HG03108 (cell line): ENCODE measurements at regions not wholly inside any gene's neighbourhood (a gene's known extent, or its start where the extent isn't known, plus 50 kb on each side); places are given as distances from the start of the nearest gene placed in this dataset.

Experiments
- ATAC-seq: cut with Tn5 transposase; IDR thresholded peaks from one replicate; pipeline ENCODE4 v1.9.1; 2021; ENCODE audit warnings: moderate library complexity; ENCODE audit not compliant: unreplicated experiment

GRCh38 chr21:16789636-16790035, 723.2 kb upstream of the CXADR start:
- ATAC-seq = no peak

DNA sequence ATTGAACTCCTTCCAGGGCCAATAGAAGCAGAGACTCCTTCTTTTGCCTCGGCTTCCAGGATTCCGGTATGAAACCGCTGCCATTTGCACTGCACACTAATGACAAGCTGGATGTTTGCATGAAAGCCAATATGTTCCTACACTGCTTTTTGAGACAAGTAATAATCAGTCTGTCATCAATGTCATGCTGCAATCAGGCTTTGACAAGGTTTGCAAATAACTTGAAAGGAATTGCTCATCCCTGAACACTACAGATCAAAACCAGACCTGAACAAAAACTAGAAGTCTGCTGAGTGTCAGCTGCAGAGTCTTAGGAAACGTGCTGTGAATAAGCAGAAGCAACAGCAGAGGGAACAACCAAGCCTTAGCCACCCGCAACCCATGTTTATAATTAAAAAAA, 720.7 kb upstream of the CXADR start:
- no peak for ATAC-seq

DNA sequence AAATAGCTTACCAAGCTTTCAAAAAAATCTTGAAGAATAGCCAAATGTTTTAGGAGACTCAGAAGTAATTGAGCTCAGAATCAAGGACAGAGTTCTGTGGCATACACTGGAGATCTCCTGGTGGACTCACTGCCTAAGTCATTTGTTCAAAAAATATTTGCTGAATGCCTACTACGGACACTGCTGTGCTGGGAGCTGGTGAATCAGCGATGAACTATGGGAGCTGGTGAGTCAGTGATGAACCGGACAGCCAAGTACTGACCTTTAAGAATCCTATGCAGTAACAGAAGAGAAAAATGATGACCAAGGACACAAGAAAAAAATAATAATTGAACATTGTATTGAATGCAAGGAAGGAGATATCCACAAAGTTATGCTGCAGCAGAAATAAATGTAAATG, 717.9 kb upstream of the CXADR start:
- ATAC-seq = no peak

GRCh38 chr21:16796776-16797175, 716.1 kb upstream of the CXADR start:
- ATAC-seq = no peak

DNA sequence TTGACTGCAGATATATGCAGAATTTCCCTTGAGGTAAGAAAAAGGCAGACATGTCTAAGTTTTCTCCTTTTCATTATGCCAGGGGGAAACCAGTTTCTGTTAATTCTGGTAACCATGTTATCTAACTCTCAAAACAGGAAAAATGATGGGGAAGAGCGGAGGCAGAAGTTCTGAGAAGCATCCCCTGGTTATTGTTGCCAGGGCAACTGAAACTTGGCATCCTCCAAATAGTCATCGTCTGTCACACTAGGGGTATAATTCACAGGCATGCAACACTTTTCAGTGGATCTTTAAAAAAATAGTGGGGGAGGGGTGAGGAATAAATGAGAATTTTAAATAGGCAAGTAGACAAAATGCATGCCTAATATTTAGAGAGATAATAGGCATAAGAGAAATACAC, 715.3 kb upstream of the CXADR start:
- no peak for ATAC-seq

- no peak for ATAC-seq
Measured at GRCh38 chr21:16797966-16798365, 714.9 kb upstream of the CXADR start.

DNA sequence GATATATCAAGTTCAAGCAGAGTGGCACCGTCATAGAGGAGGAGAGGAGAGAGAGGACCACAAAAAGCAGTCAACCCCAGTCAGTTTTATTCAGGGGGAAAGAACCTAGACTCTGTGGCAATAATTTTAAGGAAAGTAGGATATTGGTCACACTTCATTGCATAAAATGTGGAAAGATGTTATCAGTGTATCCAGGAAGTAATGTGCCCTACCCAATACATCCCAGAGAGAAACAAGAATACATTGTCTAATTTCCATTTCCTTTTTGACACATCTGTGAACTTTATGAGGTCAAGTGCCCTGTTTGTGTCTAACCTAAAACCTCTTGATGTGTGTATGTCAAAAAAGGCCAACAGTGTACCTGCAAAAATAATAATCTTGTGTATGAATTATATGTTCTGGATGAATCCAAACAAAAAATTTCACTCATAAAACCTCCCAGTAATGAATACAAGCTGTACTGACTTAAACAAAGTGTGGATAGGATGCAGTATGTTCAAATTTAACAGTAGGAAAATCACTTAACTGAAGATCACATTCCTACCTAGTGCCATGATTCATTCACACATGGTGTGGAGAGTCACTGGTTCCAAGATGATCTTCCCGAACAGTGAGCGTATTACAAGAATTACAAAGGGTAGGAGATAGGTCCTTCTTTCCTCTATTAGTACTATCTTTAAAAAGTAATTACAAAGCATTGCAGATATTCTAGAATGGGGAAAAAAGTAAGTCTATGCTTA, 712.1 kb upstream of the CXADR start:
- ATAC-seq = no peak

GRCh38 chr21:16811011-16811410, 701.8 kb upstream of the CXADR start:
- ATAC-seq = no peak

DNA sequence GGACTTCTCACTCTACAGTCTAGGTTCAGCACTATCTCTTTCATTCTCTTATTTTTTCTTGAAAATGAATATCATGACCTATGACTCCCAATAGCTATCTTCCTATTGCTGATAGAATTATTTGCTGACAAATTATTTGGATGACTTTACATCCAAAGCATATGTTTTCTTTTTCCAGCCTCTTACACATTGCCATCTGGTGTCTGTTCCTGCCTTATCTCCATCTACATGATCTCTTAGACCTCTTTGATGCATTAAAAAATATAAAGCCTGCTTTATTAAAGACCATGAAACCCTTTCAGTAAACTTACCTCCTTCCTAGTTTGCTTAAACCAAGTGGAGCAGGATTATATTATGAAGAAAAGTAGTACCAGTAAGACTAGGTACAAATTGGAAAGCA, 700.9 kb upstream of the CXADR start:
- ATAC-seq = no peak

- ATAC-seq = no peak
Measured at GRCh38 chr21:16815243-16815642, 697.6 kb upstream of the CXADR start.

DNA sequence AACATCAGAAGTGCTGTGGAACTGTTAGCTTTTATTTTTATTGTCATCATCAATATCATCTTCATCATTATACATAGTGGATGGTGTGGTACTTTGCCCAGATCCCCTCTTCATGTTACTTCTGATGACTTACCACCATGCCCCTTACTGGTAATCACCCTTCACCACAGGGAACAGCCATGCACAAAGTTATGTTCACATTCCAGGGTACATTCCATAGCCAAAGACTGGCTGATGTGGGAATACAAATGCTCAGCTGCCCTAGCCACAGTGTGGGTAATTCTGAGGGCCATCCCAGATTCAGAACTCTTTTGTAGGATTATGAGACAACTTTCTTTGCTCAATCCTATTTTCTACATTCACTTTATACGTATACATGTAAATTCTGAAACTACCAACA, 691.3 kb upstream of the CXADR start:
- no peak for ATAC-seq

DNA sequence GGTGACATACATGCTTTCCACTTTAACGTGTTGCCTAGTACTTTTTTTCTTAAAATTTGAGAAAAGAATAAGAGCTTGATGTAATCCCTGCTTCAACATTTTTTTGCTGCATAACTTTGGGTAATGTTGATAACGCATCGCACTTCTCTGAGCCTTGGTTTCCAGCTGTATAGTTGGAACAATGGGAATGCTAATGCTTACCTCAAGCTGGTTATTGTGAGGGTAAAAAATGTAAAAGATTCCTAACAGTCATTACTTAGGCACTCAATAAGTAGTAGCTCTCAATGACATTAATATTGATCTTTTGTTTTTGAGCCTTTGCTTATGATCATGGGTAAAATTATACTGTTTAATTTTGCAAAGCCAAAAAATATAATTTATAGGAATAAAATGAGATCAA, 683.3 kb upstream of the CXADR start:
- no peak for ATAC-seq

DNA sequence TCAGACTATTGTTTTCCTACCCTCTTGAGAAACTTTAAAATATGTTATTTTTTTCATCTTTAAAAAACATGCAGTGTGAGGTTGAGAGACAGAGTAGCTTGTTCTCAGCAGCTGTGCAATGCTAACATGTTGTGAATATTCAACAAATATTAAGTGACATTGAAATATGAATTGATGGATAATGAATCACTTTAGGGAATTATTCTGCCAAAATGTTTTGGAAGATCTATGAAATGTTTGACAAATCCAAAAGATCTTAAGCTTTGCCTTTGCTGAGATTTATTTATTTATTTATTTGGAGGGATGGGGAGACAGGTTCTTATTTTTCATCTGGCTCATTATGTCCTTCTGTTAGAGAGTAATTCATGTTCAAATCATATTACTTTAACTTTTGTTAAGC, 680.1 kb upstream of the CXADR start:
- no peak for ATAC-seq

GRCh38 chr21:16834791-16835190, 678.1 kb upstream of the CXADR start:
- no peak for ATAC-seq

DNA sequence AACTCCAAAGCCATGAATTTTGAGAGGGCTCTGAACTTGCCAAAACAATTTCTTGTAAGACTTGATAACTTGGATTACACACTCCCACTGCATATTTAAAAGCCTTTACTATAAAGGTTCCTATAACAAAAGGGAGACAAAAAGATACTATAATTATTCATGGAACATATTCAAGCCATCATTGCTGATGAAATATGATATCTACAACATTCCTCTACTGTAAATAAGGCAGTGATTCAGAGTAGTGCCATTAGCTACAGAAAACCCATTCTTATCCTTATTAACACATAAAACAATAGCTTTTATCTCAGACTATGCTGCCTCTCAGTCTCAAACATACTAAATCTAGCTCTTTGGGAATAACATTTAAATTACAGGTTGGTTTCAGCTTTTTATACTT, 675.5 kb upstream of the CXADR start:
- ATAC-seq = no peak

GRCh38 chr21:16837721-16838120, 675.1 kb upstream of the CXADR start:
- ATAC-seq = no peak

- ATAC-seq = no peak
Measured at GRCh38 chr21:16838331-16838730, 674.5 kb upstream of the CXADR start.

DNA sequence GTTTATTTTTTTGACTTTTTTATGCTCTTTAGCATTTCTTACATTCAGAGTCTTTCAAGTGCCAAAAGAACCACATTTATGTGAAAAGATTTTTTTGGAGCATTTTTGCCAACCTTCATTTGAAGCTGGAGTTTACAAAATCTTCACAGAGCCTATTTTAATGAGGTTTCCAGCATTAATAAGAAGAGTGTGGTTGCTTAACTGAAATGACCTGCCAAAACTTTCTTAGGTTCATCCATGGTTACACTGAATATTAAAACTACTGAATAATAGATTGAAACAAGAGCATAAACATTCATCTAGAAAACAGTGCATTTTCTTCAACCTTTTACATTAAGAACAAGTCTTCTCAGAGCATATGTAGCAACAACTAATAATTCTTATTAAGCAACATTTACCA, 672.3 kb upstream of the CXADR start:
- ATAC-seq = no peak

- ATAC-seq = no peak
Measured at GRCh38 chr21:16841975-16842695, 670.7 kb upstream of the CXADR start.

GRCh38 chr21:16842696-16843035, 670.2 kb upstream of the CXADR start:
- no peak for ATAC-seq

DNA sequence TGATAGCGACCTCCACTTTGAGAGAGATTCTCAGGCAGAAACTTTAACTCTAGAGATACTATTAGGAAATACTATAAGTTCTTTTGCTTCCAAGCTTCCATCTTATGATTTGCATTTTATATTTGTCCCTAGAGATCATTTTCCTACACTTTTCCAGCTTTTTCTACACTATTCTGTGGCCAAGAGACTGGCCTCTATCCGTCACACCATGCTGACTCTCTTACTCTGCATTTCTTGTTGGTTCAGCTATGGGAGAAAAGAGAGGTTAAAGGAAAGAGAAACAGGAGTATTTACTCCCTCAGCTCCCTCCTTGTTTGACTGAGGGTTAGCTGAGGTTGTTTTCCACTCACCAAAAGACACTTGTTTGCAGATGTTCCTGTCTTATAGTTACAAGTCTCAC, 665.6 kb upstream of the CXADR start:
- no peak for ATAC-seq

DNA sequence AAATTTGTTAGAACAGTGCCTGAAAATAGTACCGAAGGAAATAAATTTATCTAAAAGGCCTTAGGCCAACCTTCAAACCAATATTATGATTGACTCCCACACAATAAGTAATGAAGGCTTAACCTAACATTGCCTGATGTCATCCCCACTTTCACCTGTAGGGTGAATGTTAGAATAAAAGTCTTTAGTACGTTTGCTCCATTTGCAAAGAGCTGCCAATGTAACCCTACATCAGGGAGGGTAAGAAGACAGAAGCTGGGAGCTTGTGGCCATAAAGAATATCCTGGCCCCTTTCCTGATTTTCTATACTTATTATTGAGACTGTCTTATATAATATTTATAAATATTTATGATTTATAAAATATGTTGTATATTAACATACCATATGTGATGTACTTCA, 661.8 kb upstream of the CXADR start:
- no peak for ATAC-seq

GRCh38 chr21:16855164-16855667, 657.6 kb upstream of the CXADR start:
- no peak for ATAC-seq
